G401 (cell line): ENCODE measurements at regions not wholly inside any gene's neighbourhood (a gene's known extent, or its start where the extent isn't known, plus 50 kb on each side); places are given as distances from the start of the nearest gene placed in this dataset.

Source experiments
- DNase-seq: peaks from one replicate; pipeline ENCODE4 v3.0.0-alpha.2; 2015; ENCODE audit warnings: low spot score
- in situ Hi-C: cut with HindIII; loops from 2 replicates; pipeline ENCODE4 v1.10.0; 2016; ENCODE audit warnings: low sequenced_read_pairs, mixed read lengths

- in situ Hi-C loops, result no loop called here
- no peak for DNase-seq
These were observed 264.1 kb downstream of the CDC5L start for GRCh38 chr6:44651604-44652003.

GRCh38 chr6:44652547-44652946 lies 265.0 kb downstream of the CDC5L start:
- in situ Hi-C loops, result no loop called here

GRCh38 chr6:44653091-44653490 lies 265.6 kb downstream of the CDC5L start:
- in situ Hi-C loops, result no loop called here
- DNase-seq, result no peak

More at GRCh38 chr6:44652547-44652946, 265.0 kb downstream of the CDC5L start:
- no peak for DNase-seq

- DNase-seq, result no peak
- in situ Hi-C loops, result no loop called here
These were observed 266.3 kb downstream of the CDC5L start for GRCh38 chr6:44653761-44654218.

GRCh38 chr6:44655412-44656342 lies 268.2 kb downstream of the CDC5L start:
- peak; percentile 40 for DNase-seq
- in situ Hi-C loops, result no loop called here

GRCh38 chr6:44656691-44657090 lies 269.2 kb downstream of the CDC5L start:
- in situ Hi-C loops, result no loop called here
- DNase-seq, result no peak

GRCh38 chr6:44657206-44657819 lies 269.8 kb downstream of the CDC5L start:
- DNase-seq, result no peak
- in situ Hi-C loops, result no loop called here

GRCh38 chr6:44658571-44658970 lies 271.1 kb downstream of the CDC5L start:
- in situ Hi-C loops, result no loop called here
- DNase-seq, result no peak

GRCh38 chr6:44659726-44660125 lies 272.2 kb downstream of the CDC5L start:
- in situ Hi-C loops, result no loop called here
- DNase-seq, result no peak

GRCh38 chr6:44660561-44661220 lies 273.2 kb downstream of the CDC5L start:
- no peak for DNase-seq
- in situ Hi-C loops, result no loop called here

GRCh38 chr6:44661221-44662008 lies 273.9 kb downstream of the CDC5L start:
- in situ Hi-C loops, result no loop called here
- DNase-seq, result no peak

- DNase-seq, result no peak
- in situ Hi-C loops, result no loop called here
These were observed 275.1 kb downstream of the CDC5L start for GRCh38 chr6:44662461-44663121.

- no peak for DNase-seq
- in situ Hi-C loops, result no loop called here
These were observed 276.5 kb downstream of the CDC5L start for GRCh38 chr6:44663860-44664634.

GRCh38 chr6:44664716-44665115 lies 277.2 kb downstream of the CDC5L start:
- DNase-seq, result no peak
- in situ Hi-C loops, result no loop called here

GRCh38 chr6:44665143-44665542 lies 277.6 kb downstream of the CDC5L start:
- DNase-seq, result no peak
- in situ Hi-C loops, result no loop called here

GRCh38 chr6:44665683-44666082 lies 278.2 kb downstream of the CDC5L start:
- in situ Hi-C loops, result no loop called here
- no peak for DNase-seq

GRCh38 chr6:44666324-44666723 lies 278.8 kb downstream of the CDC5L start:
- in situ Hi-C loops, result no loop called here
- no peak for DNase-seq

GRCh38 chr6:44667226-44667625 lies 279.7 kb downstream of the CDC5L start:
- no peak for DNase-seq
- in situ Hi-C loops, result no loop called here
